WTC11 (cell line): ENCODE measurements at regions not wholly inside any gene's neighbourhood (a gene's known extent, or its start where the extent isn't known, plus 50 kb on each side); places are given as distances from the start of the nearest gene placed in this dataset.

Experiments used
- ATAC-seq: fragments of 200-7000 bp; cut with Tn5 transposase; 2 replicates; pipeline ENCODE4 v1.10.0; 2021; ENCODE audit warnings: mild to moderate bottlenecking, moderate library complexity
- CTCF ChIA-PET: fragments of 300-600 bp; sonication (Branson Sonifier 250); formaldehyde crosslinking; loops from one replicate; lab custom pipeline; 2021; ENCODE audit warnings: antibody characterized with exemption; lab: Charles Lee
- POLR2A ChIA-PET: fragments of 350-600 bp; sonication (Branson Sonifier 250); formaldehyde crosslinking; loops from one replicate; lab custom pipeline; 2021; ENCODE audit warnings: antibody characterized with exemption; lab: Charles Lee
- DNase-seq: peaks from one replicate; pipeline ENCODE4 v3.0.0; 2021; ENCODE audit warnings: low spot score
- H3K27ac Mint-ChIP-seq: 2 replicates; pipeline ENCODE4 v1.8.0; 2021; ENCODE audit warnings: mixed read lengths
- H3K27me3 Mint-ChIP-seq: 2 replicates; pipeline ENCODE4 v1.8.0; 2021; ENCODE audit warnings: low read depth, mild to moderate bottlenecking, moderate library complexity, mixed read lengths
- H3K36me3 Mint-ChIP-seq: 2 replicates; pipeline ENCODE4 v1.8.0; 2021; ENCODE audit warnings: mixed read lengths
- H3K4me1 Mint-ChIP-seq: 2 replicates; pipeline ENCODE4 v1.8.0; 2022; ENCODE audit warnings: mixed read lengths
- H3K4me3 Mint-ChIP-seq: 2 replicates; pipeline ENCODE4 v1.8.0; 2021; ENCODE audit warnings: mild to moderate bottlenecking, moderate library complexity, mixed read lengths
- H3K9me3 Mint-ChIP-seq: 2 replicates; pipeline ENCODE4 v1.8.0; 2021; ENCODE audit warnings: mixed read lengths
- CBFB ChIP-seq: sonication (generic); formaldehyde crosslinking; IDR thresholded peaks from 2 replicates; pipeline ENCODE4 v1.8.1; 2022; ENCODE audit warnings: mild to moderate bottlenecking, low read depth, missing genetic modification reagents
- ELF4 ChIP-seq: sonication (generic); formaldehyde crosslinking; IDR thresholded peaks from 2 replicates; pipeline ENCODE4 v1.8.1; 2022; ENCODE audit warnings: low read depth, mild to moderate bottlenecking, moderate library complexity, missing genetic modification reagents
- ESRRA ChIP-seq: sonication (generic); formaldehyde crosslinking; IDR thresholded peaks from 2 replicates; pipeline ENCODE4 v1.8.1; 2022; ENCODE audit warnings: mild to moderate bottlenecking, missing genetic modification reagents, borderline replicate concordance
- FOXJ3 ChIP-seq: sonication (generic); formaldehyde crosslinking; IDR thresholded peaks from 2 replicates; pipeline ENCODE4 v1.9.0; 2021; ENCODE audit warnings: missing genetic modification reagents, mild to moderate bottlenecking, borderline replicate concordance
- GTF2I ChIP-seq: fragments of 250-450 bp; sonication (Bioruptor Pico); conservative IDR thresholded peaks from 2 replicates; pipeline ENCODE4 v1.4.0; 2021; ENCODE audit warnings: mild to moderate bottlenecking
- HMGA2 ChIP-seq: fragments of 250-450 bp; sonication (Bioruptor Pico); IDR thresholded peaks from 2 replicates; pipeline ENCODE4 v1.4.0; 2021; ENCODE audit warnings: mild to moderate bottlenecking, moderate library complexity
- SOX15 ChIP-seq: fragments of 250-450 bp; sonication (Bioruptor Pico); IDR thresholded peaks from 2 replicates; pipeline ENCODE4 v1.9.0; 2021; ENCODE audit warnings: mild to moderate bottlenecking
- SP1 ChIP-seq: sonication (generic); formaldehyde crosslinking; conservative IDR thresholded peaks from 2 replicates; pipeline ENCODE4 v1.8.1; 2022; ENCODE audit warnings: missing genetic modification reagents
- ZNF416 ChIP-seq: fragments of 250-450 bp; sonication (Bioruptor Pico); IDR thresholded peaks from 2 replicates; pipeline ENCODE4 v1.9.0; 2021; ENCODE audit warnings: mild to moderate bottlenecking, inconsistent platforms
- TF ChIP-seq, protein P1 (sequence below): sonication (generic); formaldehyde crosslinking; IDR thresholded peaks from 2 replicates; pipeline ENCODE4 v1.8.0; 2022; ENCODE audit warnings: mild to moderate bottlenecking, missing genetic modification reagents
- TF ChIP-seq, protein P2 (sequence below): sonication (generic); formaldehyde crosslinking; IDR thresholded peaks from 2 replicates; pipeline ENCODE4 v1.8.1; 2022; ENCODE audit warnings: low read depth, mild to moderate bottlenecking, moderate library complexity, missing genetic modification reagents, borderline replicate concordance
- TF ChIP-seq, protein P3 (sequence below): fragments of 250-450 bp; sonication (Bioruptor Pico); IDR thresholded peaks from 2 replicates; pipeline ENCODE4 v1.9.0; 2021; ENCODE audit warnings: mild to moderate bottlenecking, borderline replicate concordance
- TF ChIP-seq, protein P4 (sequence below): sonication (generic); formaldehyde crosslinking; IDR thresholded peaks from 2 replicates; pipeline ENCODE4 v1.8.1; 2023; ENCODE audit warnings: mild to moderate bottlenecking, missing genetic modification reagents, borderline replicate concordance
- TF ChIP-seq, protein P5 (sequence below): sonication (generic); formaldehyde crosslinking; IDR thresholded peaks from 2 replicates; pipeline ENCODE4 v1.8.0; 2023; ENCODE audit warnings: mild to moderate bottlenecking, missing genetic modification reagents
- TF ChIP-seq, protein P6 (sequence below): sonication (generic); formaldehyde crosslinking; IDR thresholded peaks from 2 replicates; pipeline ENCODE4 v1.8.0; 2022; ENCODE audit warnings: mild to moderate bottlenecking, missing genetic modification reagents
- TF ChIP-seq, protein P7 (sequence below): sonication (generic); formaldehyde crosslinking; IDR thresholded peaks from 2 replicates; pipeline ENCODE4 v1.8.1; 2022; ENCODE audit warnings: missing genetic modification reagents, borderline replicate concordance

DNA sequence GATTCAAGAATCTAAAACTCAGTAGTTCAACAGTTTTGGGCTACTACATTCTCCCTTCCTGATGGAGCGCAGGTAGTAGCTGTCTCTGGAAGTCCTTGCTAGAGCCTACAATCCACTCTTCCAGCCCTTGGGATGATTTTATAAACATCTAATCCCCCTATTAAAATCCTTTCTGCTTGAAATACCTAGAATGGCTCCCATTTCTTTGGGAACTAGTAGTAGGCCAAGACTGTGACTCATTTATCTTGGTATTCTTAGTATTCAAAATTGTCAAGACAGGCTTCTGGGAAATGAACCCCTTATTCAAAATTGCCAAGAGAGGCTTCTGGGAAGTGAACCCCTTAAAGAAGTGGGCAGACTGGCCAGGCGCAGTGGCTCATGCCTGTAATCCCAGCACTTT, 142.5 kb upstream of the FGGY start:
- no peak for ATAC-seq
- H3K27me3 Mint-ChIP-seq = no peaks in the 10 kb centered on the region
- ChIA-PET POLR2A (no interaction called here), CTCF (no interaction called here)
- peaks cover 18% of the 10 kb centered on the region for H3K9me3 Mint-ChIP-seq
- peaks cover 54% of the 10 kb centered on the region for H3K4me1 Mint-ChIP-seq
- TF ChIP-seq, protein P1, sequence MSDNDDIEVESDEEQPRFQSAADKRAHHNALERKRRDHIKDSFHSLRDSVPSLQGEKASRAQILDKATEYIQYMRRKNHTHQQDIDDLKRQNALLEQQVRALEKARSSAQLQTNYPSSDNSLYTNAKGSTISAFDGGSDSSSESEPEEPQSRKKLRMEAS (CRISPR knock-in tag) = no peak
- no peak for TF ChIP-seq ZNF416 (CRISPR knock-in tag)
- TF ChIP-seq, protein P2, sequence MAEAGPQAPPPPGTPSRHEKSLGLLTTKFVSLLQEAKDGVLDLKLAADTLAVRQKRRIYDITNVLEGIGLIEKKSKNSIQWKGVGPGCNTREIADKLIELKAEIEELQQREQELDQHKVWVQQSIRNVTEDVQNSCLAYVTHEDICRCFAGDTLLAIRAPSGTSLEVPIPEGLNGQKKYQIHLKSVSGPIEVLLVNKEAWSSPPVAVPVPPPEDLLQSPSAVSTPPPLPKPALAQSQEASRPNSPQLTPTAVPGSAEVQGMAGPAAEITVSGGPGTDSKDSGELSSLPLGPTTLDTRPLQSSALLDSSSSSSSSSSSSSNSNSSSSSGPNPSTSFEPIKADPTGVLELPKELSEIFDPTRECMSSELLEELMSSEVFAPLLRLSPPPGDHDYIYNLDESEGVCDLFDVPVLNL (CRISPR knock-in tag) = no peak
- TF ChIP-seq, protein P3, sequence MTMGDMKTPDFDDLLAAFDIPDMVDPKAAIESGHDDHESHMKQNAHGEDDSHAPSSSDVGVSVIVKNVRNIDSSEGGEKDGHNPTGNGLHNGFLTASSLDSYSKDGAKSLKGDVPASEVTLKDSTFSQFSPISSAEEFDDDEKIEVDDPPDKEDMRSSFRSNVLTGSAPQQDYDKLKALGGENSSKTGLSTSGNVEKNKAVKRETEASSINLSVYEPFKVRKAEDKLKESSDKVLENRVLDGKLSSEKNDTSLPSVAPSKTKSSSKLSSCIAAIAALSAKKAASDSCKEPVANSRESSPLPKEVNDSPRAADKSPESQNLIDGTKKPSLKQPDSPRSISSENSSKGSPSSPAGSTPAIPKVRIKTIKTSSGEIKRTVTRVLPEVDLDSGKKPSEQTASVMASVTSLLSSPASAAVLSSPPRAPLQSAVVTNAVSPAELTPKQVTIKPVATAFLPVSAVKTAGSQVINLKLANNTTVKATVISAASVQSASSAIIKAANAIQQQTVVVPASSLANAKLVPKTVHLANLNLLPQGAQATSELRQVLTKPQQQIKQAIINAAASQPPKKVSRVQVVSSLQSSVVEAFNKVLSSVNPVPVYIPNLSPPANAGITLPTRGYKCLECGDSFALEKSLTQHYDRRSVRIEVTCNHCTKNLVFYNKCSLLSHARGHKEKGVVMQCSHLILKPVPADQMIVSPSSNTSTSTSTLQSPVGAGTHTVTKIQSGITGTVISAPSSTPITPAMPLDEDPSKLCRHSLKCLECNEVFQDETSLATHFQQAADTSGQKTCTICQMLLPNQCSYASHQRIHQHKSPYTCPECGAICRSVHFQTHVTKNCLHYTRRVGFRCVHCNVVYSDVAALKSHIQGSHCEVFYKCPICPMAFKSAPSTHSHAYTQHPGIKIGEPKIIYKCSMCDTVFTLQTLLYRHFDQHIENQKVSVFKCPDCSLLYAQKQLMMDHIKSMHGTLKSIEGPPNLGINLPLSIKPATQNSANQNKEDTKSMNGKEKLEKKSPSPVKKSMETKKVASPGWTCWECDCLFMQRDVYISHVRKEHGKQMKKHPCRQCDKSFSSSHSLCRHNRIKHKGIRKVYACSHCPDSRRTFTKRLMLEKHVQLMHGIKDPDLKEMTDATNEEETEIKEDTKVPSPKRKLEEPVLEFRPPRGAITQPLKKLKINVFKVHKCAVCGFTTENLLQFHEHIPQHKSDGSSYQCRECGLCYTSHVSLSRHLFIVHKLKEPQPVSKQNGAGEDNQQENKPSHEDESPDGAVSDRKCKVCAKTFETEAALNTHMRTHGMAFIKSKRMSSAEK (CRISPR knock-in tag) = no peak
- DNase-seq = no peak
- no peak overlapping the region for H3K4me3 Mint-ChIP-seq
- H3K27ac Mint-ChIP-seq = no peak overlapping the region
- H3K36me3 Mint-ChIP-seq = peaks cover 20% of the 10 kb centered on the region

DNA sequence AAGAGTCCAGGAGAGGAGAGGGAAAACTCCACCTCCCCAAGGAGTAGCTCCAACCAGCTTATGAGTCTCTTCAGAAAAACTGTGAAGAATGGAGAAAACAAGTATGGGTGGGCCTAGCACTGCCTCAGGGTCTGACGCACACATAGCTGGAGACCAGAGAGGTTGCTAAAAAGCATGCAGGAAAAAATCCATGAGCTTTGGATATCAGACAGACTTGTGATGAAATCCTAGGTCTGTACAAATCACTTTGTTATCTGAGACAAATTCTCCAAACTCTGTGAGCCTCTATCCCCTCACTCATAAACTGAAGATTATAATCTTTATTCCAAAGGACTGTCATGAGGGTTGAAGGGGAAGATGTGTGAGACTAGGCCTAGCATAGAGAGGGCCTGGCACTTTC, 141.5 kb upstream of the FGGY start:
- CTCF ChIA-PET = no interaction called here
- ATAC-seq (no peak), DNase-seq (no peak)
- POLR2A ChIA-PET = no interaction called here
- peaks cover 21% of the 10 kb centered on the region for H3K9me3 Mint-ChIP-seq
- H3K36me3 Mint-ChIP-seq = peaks cover 23% of the 10 kb centered on the region
- no peak overlapping the region for H3K4me3 Mint-ChIP-seq
- H3K27ac Mint-ChIP-seq = no peak overlapping the region
- peaks cover 54% of the 10 kb centered on the region for H3K4me1 Mint-ChIP-seq
- TF ChIP-seq, protein P4, sequence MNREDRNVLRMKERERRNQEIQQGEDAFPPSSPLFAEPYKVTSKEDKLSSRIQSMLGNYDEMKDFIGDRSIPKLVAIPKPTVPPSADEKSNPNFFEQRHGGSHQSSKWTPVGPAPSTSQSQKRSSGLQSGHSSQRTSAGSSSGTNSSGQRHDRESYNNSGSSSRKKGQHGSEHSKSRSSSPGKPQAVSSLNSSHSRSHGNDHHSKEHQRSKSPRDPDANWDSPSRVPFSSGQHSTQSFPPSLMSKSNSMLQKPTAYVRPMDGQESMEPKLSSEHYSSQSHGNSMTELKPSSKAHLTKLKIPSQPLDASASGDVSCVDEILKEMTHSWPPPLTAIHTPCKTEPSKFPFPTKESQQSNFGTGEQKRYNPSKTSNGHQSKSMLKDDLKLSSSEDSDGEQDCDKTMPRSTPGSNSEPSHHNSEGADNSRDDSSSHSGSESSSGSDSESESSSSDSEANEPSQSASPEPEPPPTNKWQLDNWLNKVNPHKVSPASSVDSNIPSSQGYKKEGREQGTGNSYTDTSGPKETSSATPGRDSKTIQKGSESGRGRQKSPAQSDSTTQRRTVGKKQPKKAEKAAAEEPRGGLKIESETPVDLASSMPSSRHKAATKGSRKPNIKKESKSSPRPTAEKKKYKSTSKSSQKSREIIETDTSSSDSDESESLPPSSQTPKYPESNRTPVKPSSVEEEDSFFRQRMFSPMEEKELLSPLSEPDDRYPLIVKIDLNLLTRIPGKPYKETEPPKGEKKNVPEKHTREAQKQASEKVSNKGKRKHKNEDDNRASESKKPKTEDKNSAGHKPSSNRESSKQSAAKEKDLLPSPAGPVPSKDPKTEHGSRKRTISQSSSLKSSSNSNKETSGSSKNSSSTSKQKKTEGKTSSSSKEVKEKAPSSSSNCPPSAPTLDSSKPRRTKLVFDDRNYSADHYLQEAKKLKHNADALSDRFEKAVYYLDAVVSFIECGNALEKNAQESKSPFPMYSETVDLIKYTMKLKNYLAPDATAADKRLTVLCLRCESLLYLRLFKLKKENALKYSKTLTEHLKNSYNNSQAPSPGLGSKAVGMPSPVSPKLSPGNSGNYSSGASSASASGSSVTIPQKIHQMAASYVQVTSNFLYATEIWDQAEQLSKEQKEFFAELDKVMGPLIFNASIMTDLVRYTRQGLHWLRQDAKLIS (CRISPR knock-in tag) = no peak
- TF ChIP-seq FOXJ3 (CRISPR knock-in tag) (no peak), GTF2I (CRISPR knock-in tag) (no peak), ELF4 (CRISPR knock-in tag) (no peak), SP1 (CRISPR knock-in tag) (no peak), ESRRA (no peak), CBFB (CRISPR knock-in tag) (no peak), HMGA2 (no peak), SOX15 (CRISPR knock-in tag) (no peak)
- TF ChIP-seq, protein P5, sequence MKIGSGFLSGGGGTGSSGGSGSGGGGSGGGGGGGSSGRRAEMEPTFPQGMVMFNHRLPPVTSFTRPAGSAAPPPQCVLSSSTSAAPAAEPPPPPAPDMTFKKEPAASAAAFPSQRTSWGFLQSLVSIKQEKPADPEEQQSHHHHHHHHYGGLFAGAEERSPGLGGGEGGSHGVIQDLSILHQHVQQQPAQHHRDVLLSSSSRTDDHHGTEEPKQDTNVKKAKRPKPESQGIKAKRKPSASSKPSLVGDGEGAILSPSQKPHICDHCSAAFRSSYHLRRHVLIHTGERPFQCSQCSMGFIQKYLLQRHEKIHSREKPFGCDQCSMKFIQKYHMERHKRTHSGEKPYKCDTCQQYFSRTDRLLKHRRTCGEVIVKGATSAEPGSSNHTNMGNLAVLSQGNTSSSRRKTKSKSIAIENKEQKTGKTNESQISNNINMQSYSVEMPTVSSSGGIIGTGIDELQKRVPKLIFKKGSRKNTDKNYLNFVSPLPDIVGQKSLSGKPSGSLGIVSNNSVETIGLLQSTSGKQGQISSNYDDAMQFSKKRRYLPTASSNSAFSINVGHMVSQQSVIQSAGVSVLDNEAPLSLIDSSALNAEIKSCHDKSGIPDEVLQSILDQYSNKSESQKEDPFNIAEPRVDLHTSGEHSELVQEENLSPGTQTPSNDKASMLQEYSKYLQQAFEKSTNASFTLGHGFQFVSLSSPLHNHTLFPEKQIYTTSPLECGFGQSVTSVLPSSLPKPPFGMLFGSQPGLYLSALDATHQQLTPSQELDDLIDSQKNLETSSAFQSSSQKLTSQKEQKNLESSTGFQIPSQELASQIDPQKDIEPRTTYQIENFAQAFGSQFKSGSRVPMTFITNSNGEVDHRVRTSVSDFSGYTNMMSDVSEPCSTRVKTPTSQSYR (CRISPR knock-in tag) = no peak
- TF ChIP-seq, protein P6, sequence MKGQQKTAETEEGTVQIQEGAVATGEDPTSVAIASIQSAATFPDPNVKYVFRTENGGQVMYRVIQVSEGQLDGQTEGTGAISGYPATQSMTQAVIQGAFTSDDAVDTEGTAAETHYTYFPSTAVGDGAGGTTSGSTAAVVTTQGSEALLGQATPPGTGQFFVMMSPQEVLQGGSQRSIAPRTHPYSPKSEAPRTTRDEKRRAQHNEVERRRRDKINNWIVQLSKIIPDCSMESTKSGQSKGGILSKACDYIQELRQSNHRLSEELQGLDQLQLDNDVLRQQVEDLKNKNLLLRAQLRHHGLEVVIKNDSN (CRISPR knock-in tag) = no peak
- TF ChIP-seq, protein P7, sequence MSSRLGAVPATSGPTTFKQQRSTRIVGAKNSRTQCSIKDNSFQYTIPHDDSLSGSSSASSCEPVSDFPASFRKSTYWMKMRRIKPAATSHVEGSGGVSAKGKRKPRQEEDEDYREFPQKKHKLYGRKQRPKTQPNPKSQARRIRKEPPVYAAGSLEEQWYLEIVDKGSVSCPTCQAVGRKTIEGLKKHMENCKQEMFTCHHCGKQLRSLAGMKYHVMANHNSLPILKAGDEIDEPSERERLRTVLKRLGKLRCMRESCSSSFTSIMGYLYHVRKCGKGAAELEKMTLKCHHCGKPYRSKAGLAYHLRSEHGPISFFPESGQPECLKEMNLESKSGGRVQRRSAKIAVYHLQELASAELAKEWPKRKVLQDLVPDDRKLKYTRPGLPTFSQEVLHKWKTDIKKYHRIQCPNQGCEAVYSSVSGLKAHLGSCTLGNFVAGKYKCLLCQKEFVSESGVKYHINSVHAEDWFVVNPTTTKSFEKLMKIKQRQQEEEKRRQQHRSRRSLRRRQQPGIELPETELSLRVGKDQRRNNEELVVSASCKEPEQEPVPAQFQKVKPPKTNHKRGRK (CRISPR knock-in tag) = no peak
- H3K27me3 Mint-ChIP-seq = no peaks in the 10 kb centered on the region
